GM19240 (cell line): ENCODE measurements at regions not wholly inside any gene's neighbourhood (a gene's known extent, or its start where the extent isn't known, plus 50 kb on each side); places are given as distances from the start of the nearest gene placed in this dataset.
A peak's percentile ranks its signal among the peaks of the same experiment; 100 is the strongest.

Experiments
- DNase-seq: peaks from one replicate; pipeline ENCODE4 v3.0.0; 2011; ENCODE audit warnings: low spot score; ENCODE audit not compliant: insufficient read length

- DNase-seq = no peak
Observed at GRCh38 chr4:159444678-159445077, 341.8 kb downstream of the RAPGEF2 start.

GRCh38 chr4:159445692-159446091 lies 342.8 kb downstream of the RAPGEF2 start:
- no peak for DNase-seq

- peak; percentile 39 for DNase-seq
Observed at GRCh38 chr4:159446266-159446976, 343.5 kb downstream of the RAPGEF2 start.

- no peak for DNase-seq
Observed at GRCh38 chr4:159447296-159447695, 344.4 kb downstream of the RAPGEF2 start.

GRCh38 chr4:159451006-159451405 lies 348.1 kb downstream of the RAPGEF2 start:
- no peak for DNase-seq

DNA sequence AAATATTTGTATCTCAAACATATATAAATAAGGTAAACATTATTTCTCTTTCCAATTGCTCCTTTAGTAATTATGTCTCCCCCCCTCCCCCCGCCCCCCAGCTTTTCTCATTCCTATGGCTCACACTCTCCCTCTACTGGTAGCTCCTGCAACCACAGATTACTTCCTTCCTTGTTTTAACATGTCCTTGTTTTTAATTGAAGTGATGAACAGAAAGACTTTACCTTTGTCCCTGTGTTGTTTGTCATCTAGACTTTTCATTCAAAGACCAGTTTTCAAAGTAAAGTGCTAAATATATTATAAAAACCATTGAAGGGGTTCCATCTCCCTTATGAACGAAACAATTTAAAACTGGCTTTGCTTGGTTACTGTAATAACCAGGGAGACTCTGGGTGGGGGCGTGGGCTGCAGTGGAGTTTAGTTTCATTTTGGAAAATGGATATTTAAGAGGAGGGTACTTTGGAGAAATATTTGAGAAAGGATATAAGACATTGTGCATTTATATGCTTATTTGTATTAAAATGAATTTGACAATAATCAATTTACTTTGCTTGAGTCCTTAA lies 352.9 kb downstream of the RAPGEF2 start:
- DNase-seq = no peak

GRCh38 chr4:159460371-159460770 lies 357.5 kb downstream of the RAPGEF2 start:
- DNase-seq = no peak

DNA sequence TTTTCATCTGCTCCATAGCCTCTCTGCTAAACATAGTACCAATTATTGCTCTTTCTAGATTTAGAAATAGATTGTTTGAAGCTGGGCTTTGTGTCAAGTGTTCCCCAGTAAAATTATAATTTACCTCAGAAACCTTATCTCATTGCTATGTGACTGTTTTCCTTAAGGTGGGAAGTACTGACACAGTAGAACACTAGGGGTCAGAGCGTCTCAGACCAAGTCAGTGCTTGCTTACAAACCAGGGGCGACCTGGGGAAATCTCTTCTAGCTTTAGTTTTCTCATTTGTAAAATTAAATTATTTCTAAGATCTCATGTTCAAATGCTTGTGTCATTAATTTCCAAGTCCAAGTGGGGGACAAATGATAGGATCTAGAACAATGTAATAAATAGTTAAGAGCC lies 360.4 kb downstream of the RAPGEF2 start:
- no peak for DNase-seq

DNA sequence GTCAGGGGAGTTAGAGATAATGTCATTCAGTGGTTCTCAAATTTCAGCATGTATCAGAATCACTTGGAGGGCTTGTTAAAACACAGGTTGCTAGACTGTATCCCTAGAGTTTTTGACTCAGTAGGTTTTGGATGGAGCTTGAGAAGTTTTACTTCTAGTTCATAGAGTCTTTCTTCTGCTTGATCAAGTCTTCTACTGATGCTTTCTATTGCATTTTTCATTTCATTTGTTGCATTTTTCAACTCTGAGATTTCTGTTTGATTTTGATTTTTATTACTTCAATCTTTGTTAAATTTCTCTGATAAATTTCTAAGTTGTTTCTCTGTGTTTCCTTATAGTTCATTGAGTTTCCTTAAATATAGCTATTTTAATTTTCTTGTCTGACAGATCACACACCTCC lies 361.4 kb downstream of the RAPGEF2 start:
- no peak for DNase-seq

DNA sequence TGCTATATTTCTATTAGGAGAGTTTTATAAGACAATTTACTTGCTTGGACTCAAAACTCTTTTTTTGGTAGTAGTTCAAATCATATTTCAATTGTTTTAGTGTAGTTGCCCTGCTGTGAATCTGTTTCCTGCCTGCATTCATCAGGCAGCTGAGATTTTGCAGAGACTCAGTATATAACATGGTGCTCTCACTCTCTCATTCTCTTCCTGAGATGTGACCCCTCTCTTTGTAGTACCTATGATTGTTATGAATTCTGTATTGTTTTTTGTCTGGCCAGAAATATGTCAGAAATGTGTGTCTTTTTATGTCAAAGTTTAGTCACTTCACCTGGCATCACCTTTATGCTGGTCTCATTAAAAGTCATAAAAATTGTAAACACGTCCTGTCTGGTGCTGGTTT lies 374.0 kb downstream of the RAPGEF2 start:
- DNase-seq = no peak

- DNase-seq = no peak
Observed at GRCh38 chr4:159480826-159481225, 377.9 kb downstream of the RAPGEF2 start.

- no peak for DNase-seq
Observed at GRCh38 chr4:159481936-159482335, 379.1 kb downstream of the RAPGEF2 start.

- DNase-seq = no peak
Observed at GRCh38 chr4:159483110-159483781, 380.4 kb downstream of the RAPGEF2 start.

- DNase-seq = no peak
Observed at GRCh38 chr4:159483782-159484741, 381.2 kb downstream of the RAPGEF2 start.

DNA sequence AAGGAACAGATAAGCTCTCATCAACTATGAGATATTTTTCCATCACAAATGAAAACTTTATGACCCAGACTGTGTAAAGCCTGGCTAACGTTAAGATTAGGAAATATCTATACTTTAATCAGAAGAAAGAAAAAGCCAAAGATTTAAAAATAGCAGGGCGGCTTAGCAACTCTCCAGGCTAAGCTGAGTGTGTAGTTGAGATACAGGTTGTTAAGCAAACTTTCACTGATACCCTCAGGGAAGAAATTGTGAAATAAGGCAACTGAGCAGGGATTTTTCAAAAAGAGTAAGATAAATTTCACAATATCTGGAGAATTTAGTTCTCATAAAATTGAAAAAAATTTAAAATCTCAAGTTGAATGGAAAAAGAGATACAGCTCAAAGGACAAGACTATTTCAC lies 382.0 kb downstream of the RAPGEF2 start:
- no peak for DNase-seq

- DNase-seq = peak; percentile 8
Observed at GRCh38 chr4:159487284-159487747, 384.4 kb downstream of the RAPGEF2 start.

GRCh38 chr4:159489646-159490045 lies 386.8 kb downstream of the RAPGEF2 start:
- no peak for DNase-seq

DNA sequence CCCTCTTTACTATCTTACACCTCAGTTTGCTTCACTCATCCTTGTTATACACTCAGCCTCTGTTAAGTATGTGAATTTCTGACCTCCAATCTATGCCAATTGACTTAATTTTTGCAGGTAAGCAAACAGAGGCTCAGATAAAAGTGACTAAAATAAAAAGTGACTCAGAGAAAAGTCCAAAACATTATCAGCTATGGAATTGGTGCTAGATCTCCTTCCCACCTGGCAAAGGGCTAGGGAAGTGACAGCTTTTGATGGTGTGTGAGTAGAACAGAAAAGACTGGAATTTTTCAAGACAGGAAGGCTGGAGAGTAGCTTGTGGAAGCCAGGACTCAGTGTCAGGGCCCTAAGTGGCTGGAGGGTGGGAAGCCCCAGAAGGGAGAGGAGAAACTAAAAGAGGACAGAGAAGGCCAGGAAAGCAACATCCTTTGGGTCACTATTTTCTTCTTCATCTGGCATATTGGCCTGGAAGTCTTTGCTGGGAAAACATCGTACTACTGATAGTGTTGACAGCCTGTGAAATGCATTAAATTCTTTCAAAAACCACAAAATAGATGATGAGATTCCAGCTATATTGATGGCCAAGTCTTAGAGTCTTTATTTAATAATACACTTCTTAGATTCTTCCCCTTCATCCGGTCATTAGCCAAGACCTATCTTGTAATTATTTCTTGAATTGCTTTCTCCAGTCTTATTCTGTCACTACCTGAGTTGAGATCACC lies 392.8 kb downstream of the RAPGEF2 start:
- no peak for DNase-seq

GRCh38 chr4:159496248-159496647 lies 393.4 kb downstream of the RAPGEF2 start:
- no peak for DNase-seq

GRCh38 chr4:159497936-159498335 lies 395.1 kb downstream of the RAPGEF2 start:
- no peak for DNase-seq
